A172 (cell line): ENCODE measurements at regions not wholly inside any gene's neighbourhood (a gene's known extent, or its start where the extent isn't known, plus 50 kb on each side); places are given as distances from the start of the nearest gene placed in this dataset.

Experiments
- DNase-seq: peaks from one replicate; pipeline ENCODE4 v3.0.0-alpha.2; 2015; ENCODE audit warnings: low spot score

DNA sequence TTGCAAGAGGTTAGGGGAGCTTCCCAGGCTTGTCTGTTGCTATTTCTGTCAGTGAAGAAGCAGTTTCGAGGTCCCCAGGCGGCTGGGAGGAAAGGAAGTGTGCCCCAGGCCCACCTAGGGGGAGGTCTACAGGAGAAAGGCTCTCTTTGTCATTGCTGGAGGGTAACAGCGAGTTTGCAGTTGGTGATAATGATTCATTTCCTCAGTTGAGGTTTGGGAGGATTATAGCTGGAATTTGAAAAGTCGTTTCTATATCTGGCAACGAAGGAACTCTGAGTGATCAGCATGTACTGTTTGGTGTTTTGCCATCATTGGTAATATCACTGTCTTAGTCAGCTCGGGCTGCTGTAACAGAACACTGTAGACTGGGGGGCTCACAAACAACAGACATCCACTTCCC, 65.5 kb upstream of the UBE3A start:
- no peak for DNase-seq

DNA sequence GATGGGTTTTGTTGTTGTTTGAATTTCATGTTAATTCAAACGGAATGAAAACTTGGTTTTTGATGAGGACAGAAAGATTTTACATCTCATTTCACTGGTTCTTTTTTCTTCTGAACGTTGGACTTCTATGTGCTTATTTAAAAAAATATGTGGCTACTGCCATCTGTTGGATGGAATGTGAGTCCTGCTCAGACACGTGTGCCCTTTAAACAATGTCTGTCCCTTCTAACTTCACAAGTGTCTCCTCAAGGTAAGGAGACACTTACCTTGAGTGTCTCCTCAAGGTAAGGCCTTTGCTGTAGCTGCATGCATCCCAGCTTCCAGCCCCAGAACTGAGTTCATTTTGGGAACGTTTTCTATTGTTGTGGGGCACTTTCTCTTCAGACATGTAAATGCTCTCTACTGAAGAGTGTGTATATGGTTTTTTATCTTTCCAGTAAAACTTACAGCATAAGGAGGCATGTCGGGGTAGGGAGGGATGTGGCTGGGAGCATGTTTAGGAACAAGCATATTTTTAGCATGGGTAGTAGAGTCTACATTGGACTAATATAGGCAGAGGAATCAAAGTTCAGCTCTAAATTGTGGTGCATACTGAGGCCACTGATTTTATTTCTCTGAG, 63.1 kb upstream of the UBE3A start:
- DNase-seq, result peak; percentile 6

DNA sequence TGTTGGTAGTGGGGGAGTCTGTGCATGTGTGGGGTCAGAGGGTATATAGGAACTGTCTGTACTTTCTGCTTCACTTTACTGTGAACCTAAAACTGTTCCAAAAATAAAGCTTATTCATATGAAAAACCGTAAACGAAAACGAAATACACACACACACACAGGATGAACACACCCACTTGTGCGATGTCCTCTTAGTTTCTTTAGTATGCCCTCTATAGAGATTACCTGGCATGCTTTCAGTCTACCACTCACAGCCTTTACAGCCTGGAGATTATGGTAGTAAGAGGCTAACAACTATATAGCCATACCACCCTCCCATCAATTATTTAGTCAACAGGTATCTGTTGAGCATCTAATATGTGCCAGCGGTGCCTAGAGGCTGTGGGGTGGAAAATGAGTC, 60.0 kb upstream of the UBE3A start:
- DNase-seq, result no peak

DNA sequence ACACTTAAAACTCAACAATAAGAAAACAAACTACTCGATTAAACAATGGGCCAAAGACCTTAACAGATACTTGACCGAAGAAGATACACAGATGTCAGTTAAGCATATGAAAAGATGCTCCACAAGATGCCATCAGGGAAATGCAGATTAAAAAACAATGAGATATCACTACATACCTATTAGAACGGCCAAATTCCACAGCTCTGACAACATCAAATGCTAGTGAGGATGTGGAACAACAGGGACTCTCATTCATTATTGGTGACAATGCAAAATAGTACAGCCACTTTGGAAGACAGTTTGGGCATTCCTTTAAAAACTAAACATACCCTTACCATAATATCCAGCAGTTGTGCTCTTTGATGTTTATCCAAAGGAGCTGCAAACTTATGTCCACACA, 59.1 kb upstream of the UBE3A start:
- no peak for DNase-seq

DNA sequence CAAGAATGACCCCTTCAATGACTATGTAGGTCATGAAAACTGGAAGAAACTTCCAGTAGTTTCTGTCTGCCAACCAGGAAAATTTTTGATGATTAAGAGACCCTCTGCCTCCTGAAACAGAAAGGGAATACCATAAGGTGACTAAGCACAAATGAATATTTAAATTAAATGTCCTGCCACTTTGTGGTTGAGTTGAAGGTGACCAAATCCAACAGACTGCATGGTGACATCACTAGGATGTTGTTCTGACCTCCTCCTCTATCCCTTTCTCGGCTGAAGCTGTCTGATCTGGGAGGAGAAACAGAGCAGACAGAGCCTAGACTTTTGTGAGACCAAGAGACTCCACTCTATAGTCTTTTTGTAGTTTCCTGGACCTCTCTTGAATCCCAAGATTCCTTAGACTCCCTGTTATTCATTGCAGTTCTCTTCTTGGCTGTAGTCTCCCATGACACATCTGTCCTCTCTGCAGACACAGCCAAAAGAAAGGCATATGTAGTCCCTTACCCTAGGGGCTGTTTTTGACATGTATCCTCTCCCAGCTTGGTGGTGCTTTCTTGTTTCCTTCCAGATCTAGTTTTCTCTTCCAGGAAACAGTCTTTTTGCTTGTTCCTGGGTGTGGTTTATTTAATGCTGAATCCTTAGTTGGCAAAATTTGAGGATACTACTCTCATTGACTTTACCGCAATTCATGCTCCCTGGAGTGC, 55.2 kb upstream of the UBE3A start:
- DNase-seq, result no peak

DNA sequence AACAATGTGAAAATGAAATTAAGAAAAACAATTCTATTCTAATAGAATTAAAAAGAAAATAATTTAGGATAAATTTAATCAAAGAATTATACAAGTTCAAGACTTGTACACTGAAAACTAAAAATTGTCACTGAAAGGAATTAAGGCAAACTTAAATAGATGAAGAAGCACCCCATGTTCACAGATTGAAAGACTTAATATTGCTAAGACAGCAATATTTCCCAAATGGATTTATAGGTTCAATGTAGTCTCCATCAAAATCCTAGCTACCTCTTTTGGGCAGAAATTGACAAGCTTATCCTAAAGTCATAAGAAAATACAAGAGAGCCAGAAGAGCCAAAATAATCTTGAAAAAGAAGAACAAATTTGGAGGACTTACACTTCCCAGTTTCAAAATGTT, 53.5 kb upstream of the UBE3A start:
- DNase-seq, result no peak
